Esophagus squamous epithelium (tissue), 4 donors: ENCODE measurements at regions not wholly inside any gene's neighbourhood (a gene's known extent, or its start where the extent isn't known, plus 50 kb on each side); places are given as distances from the start of the nearest gene placed in this dataset.

ENCODE experiments used
- POLR2A ChIP-seq, 4 donors: fragments of 450-650 bp; IDR thresholded peaks; one replicate each; pipeline ENCODE4 v1.6.1; 2017; ENCODE audit warnings: antibody characterized with exemption in 4 of 4, mild to moderate bottlenecking in 4 of 4, moderate library complexity in 3 of 4
- TF ChIP-seq, protein P1 (sequence below), 6 experiments: fragments of 450-650 bp in 4 of 6; fragments of 200-600 bp in 2 of 6; sonication (generic) in 2 of 6; IDR thresholded peaks; one replicate each; pipeline ENCODE4 v1.5.1; 2016 to 2019; ENCODE audit warnings: antibody characterized with exemption in 6 of 6, mild to moderate bottlenecking in 4 of 6, moderate library complexity in 4 of 6

DNA sequence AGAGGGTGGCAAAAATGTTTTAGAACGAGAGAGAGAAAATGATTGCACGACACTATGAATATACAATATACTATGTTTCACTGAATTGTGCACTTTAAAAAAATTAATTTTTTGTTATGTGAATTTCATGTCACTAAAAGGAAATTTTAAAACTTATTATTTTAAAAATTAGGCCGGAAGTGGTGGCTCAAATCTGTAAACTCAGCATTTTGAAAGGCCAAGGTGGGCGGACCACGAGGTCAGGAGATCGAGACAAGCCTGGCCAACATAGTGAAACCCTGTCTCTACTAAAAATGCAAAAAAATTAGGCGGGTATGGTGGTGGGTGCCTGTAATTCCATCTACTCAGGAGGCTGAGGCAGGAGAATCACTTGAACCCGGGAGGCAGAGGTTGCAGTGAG, 642.5 kb downstream of the XPNPEP1 start:
- TF ChIP-seq, protein P1, sequence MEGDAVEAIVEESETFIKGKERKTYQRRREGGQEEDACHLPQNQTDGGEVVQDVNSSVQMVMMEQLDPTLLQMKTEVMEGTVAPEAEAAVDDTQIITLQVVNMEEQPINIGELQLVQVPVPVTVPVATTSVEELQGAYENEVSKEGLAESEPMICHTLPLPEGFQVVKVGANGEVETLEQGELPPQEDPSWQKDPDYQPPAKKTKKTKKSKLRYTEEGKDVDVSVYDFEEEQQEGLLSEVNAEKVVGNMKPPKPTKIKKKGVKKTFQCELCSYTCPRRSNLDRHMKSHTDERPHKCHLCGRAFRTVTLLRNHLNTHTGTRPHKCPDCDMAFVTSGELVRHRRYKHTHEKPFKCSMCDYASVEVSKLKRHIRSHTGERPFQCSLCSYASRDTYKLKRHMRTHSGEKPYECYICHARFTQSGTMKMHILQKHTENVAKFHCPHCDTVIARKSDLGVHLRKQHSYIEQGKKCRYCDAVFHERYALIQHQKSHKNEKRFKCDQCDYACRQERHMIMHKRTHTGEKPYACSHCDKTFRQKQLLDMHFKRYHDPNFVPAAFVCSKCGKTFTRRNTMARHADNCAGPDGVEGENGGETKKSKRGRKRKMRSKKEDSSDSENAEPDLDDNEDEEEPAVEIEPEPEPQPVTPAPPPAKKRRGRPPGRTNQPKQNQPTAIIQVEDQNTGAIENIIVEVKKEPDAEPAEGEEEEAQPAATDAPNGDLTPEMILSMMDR (IDR thresholded peaks at IDR 0.05) = no peak
- TF ChIP-seq POLR2A (IDR thresholded peaks at IDR 0.05) = no peak
